Stomach (tissue), 4 donors: ENCODE measurements at regions not wholly inside any gene's neighbourhood (a gene's known extent, or its start where the extent isn't known, plus 50 kb on each side); places are given as distances from the start of the nearest gene placed in this dataset.

Experiments used
- EP300 ChIP-seq: sonication (generic); formaldehyde crosslinking; IDR thresholded peaks from one replicate; pipeline ENCODE4 v1.6.1; 2017; ENCODE audit warnings: antibody characterized with exemption
- POLR2A ChIP-seq, 4 donors: fragments of 450-650 bp; IDR thresholded peaks; one replicate each; pipeline ENCODE4 v1.6.1; 2016; ENCODE audit warnings: antibody characterized with exemption in 4 of 4, control low read depth in 2 of 4, mild to moderate bottlenecking in 1 of 4, moderate library complexity in 1 of 4
- POLR2AphosphoS5 ChIP-seq, 3 donors: sonication (generic); formaldehyde crosslinking; IDR thresholded peaks; one replicate each; pipeline ENCODE4 v1.6.1; 2016; ENCODE audit warnings: antibody characterized with exemption in 3 of 3
- TF ChIP-seq, protein P1 (sequence below), 7 experiments: fragments of 450-650 bp in 4 of 7; fragments of 200-600 bp in 3 of 7; sonication (generic) in 3 of 7; IDR thresholded peaks; one replicate each; pipeline ENCODE4 v1.5.1; 2016 to 2019; ENCODE audit warnings: antibody characterized with exemption in 7 of 7, control low read depth in 2 of 7, mild to moderate bottlenecking in 1 of 7

DNA sequence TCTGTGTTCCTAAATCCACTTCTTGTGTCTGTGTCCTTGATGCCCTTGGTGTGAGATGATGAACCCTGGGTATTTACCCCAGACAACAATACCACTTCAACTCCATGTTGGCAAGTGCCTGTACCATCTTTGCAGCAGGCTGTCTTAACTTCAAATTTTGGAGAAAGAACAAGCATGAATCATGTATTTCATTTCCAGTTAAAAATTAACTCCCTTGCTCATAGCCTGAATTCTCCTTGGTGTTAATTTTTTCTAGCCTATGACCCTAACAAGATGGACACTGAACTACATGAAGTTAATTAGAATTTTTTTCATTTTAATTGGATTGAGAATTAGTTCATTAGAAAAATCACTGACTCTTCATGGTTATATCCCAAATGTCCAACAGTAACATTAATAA, 267.8 kb upstream of the INTU start:
- TF ChIP-seq, protein P1, sequence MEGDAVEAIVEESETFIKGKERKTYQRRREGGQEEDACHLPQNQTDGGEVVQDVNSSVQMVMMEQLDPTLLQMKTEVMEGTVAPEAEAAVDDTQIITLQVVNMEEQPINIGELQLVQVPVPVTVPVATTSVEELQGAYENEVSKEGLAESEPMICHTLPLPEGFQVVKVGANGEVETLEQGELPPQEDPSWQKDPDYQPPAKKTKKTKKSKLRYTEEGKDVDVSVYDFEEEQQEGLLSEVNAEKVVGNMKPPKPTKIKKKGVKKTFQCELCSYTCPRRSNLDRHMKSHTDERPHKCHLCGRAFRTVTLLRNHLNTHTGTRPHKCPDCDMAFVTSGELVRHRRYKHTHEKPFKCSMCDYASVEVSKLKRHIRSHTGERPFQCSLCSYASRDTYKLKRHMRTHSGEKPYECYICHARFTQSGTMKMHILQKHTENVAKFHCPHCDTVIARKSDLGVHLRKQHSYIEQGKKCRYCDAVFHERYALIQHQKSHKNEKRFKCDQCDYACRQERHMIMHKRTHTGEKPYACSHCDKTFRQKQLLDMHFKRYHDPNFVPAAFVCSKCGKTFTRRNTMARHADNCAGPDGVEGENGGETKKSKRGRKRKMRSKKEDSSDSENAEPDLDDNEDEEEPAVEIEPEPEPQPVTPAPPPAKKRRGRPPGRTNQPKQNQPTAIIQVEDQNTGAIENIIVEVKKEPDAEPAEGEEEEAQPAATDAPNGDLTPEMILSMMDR (IDR thresholded peaks at IDR 0.05): no peak
- TF ChIP-seq POLR2A (IDR thresholded peaks at IDR 0.05): no peak
- TF ChIP-seq EP300: no peak
- no peak for TF ChIP-seq POLR2AphosphoS5 (IDR thresholded peaks at IDR 0.05)
